OCI-LY7 (cell line): ENCODE measurements at regions not wholly inside any gene's neighbourhood (a gene's known extent, or its start where the extent isn't known, plus 50 kb on each side); places are given as distances from the start of the nearest gene placed in this dataset.

ENCODE experiments used
- BruUV-seq: library from RNA; stranded (reverse); fragments of 400-500 nt; replicated peaks from 2 replicates; lab custom pipeline; 2021; lab: Mats Ljungman, UMichigan
- CTCF ChIA-PET: fragments of 300-600 bp; sonication (Branson Sonifier 250); formaldehyde crosslinking; loops from one replicate; lab custom pipeline; 2022; ENCODE audit warnings: antibody characterized with exemption; ENCODE audit not compliant: unreplicated experiment; lab: Charles Lee
- POLR2A ChIA-PET: fragments of 300-600 bp; sonication (Branson Sonifier 250); formaldehyde crosslinking; loops from one replicate; lab custom pipeline; 2022; ENCODE audit warnings: antibody characterized with exemption; lab: Charles Lee
- DNase-seq: peaks from one replicate; pipeline ENCODE4 v3.0.0-alpha.2; 2015; ENCODE audit warnings: low spot score
- H2AFZ ChIP-seq: fragments of 200-600 bp; sonication (generic), shearing (Covaris generic); 2 replicates; pipeline ENCODE4 v1.6.1; 2014; ENCODE audit warnings: mild to moderate bottlenecking, antibody characterized with exemption, low read length, moderate library complexity
- H3K27ac ChIP-seq: fragments of 200-600 bp; sonication (generic); 2 replicates; pipeline ENCODE4 v1.5.1; 2014; ENCODE audit warnings: mixed run types, low read depth, mild to moderate bottlenecking, moderate library complexity, low read length, inconsistent platforms; ENCODE audit not compliant: poor library complexity, severe bottlenecking
- H3K36me3 ChIP-seq: fragments of 200-600 bp; sonication (generic); 2 replicates; pipeline ENCODE4 v1.6.1; 2014; ENCODE audit warnings: mild to moderate bottlenecking, antibody characterized with exemption, low read length, moderate library complexity, mixed read lengths; ENCODE audit not compliant: insufficient read depth
- H3K4me1 ChIP-seq: fragments of 200-600 bp; sonication (generic); 2 replicates; pipeline ENCODE4 v1.5.1; 2014; ENCODE audit warnings: mild to moderate bottlenecking, low read length; ENCODE audit not compliant: insufficient read depth, poor library complexity, severe bottlenecking
- H3K4me2 ChIP-seq: fragments of 200-600 bp; sonication (generic); 2 replicates; pipeline ENCODE4 v1.6.1; 2014; ENCODE audit warnings: mild to moderate bottlenecking, low read length
- H3K4me3 ChIP-seq: fragments of 200-600 bp; sonication (generic); 2 replicates; pipeline ENCODE4 v1.5.1; 2014; ENCODE audit warnings: mild to moderate bottlenecking, low read depth, low read length; ENCODE audit not compliant: poor library complexity, severe bottlenecking
- H3K79me2 ChIP-seq: fragments of 200-600 bp; sonication (generic); 2 replicates; pipeline ENCODE4 v1.6.1; 2016; ENCODE audit warnings: low read depth, mild to moderate bottlenecking, low read length, moderate library complexity, mixed read lengths; ENCODE audit not compliant: insufficient read depth
- H3K9me2 ChIP-seq: fragments of 200-600 bp; sonication (generic); 2 replicates; pipeline ENCODE4 v1.6.1; 2016; ENCODE audit warnings: mild to moderate bottlenecking, low read length, mixed read lengths; ENCODE audit not compliant: insufficient read depth
- H3K9me3 ChIP-seq: fragments of 200-600 bp; sonication (generic); 2 replicates; pipeline ENCODE4 v1.6.1; 2014; ENCODE audit warnings: mild to moderate bottlenecking, mixed run types, low read length, mixed read lengths
- H4K20me1 ChIP-seq: fragments of 200-600 bp; sonication (generic); 2 replicates; pipeline ENCODE4 v1.6.1; 2014; ENCODE audit warnings: mild to moderate bottlenecking, antibody characterized with exemption, low read length, moderate library complexity, mixed read lengths; ENCODE audit not compliant: insufficient read depth
- EZH2phosphoT487 ChIP-seq: fragments of 200-600 bp; sonication (generic); IDR thresholded peaks from 2 replicates; pipeline ENCODE4 v1.6.1; 2018; ENCODE audit warnings: low read depth, borderline replicate concordance, mild to moderate bottlenecking, mixed run types, antibody characterized with exemption, low read length, moderate library complexity, mixed read lengths
- intact Hi-C: fragments of 100-400 bp; cut with micrococcal nuclease; formaldehyde crosslinking; loops from one replicate; pipeline ENCODE4 v1.10.0; 2022; ENCODE audit not compliant: unreplicated experiment
- TF ChIP-seq, protein P1 (sequence below): fragments of 200-600 bp; sonication (generic); conservative IDR thresholded peaks from 2 replicates; pipeline ENCODE4 v1.5.1; 2014; ENCODE audit warnings: mild to moderate bottlenecking, antibody characterized with exemption, low read length, moderate library complexity, mixed read lengths

DNA sequence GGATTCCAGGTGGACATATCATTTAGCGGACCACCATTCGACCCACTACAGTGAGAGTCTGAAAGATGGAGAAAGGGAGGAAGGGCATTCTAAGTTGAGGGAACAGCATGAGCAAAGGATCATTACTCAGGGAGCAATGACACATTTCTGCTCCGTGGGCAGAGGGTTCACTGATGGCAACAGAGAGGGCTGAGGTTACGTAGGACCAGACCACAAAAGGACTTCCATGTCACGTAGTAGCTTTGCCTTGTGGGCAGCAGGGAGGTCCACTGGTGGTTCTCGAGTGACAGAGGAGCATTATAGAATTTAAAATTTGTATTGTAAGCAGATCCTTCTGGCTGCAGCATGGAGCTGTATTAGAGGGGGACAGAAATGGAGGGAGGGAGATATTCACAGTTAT is 109.7 kb upstream of the NAV2 start:
- H3K27ac ChIP-seq: no peak overlapping the region
- intact Hi-C loops: no loop called here
- TF ChIP-seq EZH2phosphoT487: no peak

DNA sequence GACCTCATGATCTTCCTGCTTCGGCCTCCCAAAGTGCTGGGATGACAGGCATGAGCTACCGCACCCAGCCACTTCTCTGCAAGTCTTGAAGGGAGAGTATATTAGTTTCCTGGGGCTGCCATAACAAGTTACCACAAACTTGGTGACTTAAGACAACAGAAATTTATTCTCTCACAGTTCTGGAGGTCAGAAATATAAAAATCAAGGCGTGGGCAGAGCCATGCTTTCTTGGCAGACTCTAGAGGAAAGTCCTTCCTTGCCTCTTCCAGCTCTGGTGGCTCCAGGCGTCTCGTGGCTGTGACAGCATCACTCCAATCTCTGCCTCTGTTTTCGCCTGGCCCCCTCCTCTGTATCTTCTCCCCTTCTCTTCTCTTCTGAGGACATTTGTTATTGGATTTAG is 110.2 kb upstream of the NAV2 start:
- BruUV-seq: no TSS peak
- Histone ChIP-seq H3K4me2 (no peak overlapping the region), H3K4me3 (no peak overlapping the region), H3K27ac (no peak overlapping the region), H3K36me3 (no peaks in the 10 kb centered on the region), H2AFZ (no peak overlapping the region), H4K20me1 (no peaks in the 10 kb centered on the region), H3K79me2 (no peaks in the 10 kb centered on the region), H3K9me3 (no peaks in the 10 kb centered on the region), H3K9me2 (no peaks in the 10 kb centered on the region), H3K4me1 (no peaks in the 10 kb centered on the region)
- no peak for DNase-seq
- POLR2A ChIA-PET: interaction anchor here (0.7 kb wide), 1 partner anchor 82 kb away, joined by 5 read pairs; no protein-coding TSS in a partner anchor
- CTCF ChIA-PET: no interaction called here
- TF ChIP-seq, protein P1, sequence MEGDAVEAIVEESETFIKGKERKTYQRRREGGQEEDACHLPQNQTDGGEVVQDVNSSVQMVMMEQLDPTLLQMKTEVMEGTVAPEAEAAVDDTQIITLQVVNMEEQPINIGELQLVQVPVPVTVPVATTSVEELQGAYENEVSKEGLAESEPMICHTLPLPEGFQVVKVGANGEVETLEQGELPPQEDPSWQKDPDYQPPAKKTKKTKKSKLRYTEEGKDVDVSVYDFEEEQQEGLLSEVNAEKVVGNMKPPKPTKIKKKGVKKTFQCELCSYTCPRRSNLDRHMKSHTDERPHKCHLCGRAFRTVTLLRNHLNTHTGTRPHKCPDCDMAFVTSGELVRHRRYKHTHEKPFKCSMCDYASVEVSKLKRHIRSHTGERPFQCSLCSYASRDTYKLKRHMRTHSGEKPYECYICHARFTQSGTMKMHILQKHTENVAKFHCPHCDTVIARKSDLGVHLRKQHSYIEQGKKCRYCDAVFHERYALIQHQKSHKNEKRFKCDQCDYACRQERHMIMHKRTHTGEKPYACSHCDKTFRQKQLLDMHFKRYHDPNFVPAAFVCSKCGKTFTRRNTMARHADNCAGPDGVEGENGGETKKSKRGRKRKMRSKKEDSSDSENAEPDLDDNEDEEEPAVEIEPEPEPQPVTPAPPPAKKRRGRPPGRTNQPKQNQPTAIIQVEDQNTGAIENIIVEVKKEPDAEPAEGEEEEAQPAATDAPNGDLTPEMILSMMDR: no peak
- no peak for TF ChIP-seq EZH2phosphoT487
- intact Hi-C loops: no loop called here

More for the DNA sequence above, 109.7 kb upstream of the NAV2 start:
- Histone ChIP-seq H3K4me2 (no peak overlapping the region), H4K20me1 (no peaks in the 10 kb centered on the region), H3K9me3 (no peaks in the 10 kb centered on the region), H2AFZ (no peak overlapping the region), H3K4me1 (no peaks in the 10 kb centered on the region), H3K9me2 (no peaks in the 10 kb centered on the region), H3K4me3 (no peak overlapping the region), H3K79me2 (no peaks in the 10 kb centered on the region), H3K36me3 (no peaks in the 10 kb centered on the region)
- ChIA-PET CTCF (no interaction called here), POLR2A (no interaction called here)
- no peak for DNase-seq
- BruUV-seq: no TSS peak

DNA sequence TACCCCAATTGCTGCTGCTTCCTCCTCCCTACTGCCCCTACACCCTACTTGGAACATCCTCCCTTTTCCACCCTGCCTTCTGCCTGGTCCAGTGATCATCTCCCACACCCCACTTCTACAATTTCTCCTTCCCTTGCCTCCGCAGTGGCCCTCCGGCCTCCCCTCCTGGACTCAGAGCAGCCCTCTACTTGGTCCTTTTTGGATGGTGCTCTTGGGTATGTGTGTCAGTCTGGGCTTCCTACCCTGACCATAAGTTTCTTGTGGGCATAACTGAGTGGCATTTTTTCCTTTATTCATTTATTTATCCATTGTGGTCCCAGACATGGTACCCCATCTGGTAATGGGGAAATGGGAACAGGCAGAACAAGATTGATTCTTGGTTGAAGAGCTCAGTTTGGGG is 111.4 kb upstream of the NAV2 start:
- DNase-seq: no peak
- Histone ChIP-seq H3K27ac (no peak overlapping the region), H3K4me3 (no peak overlapping the region), H4K20me1 (no peaks in the 10 kb centered on the region), H2AFZ (no peak overlapping the region), H3K4me1 (no peaks in the 10 kb centered on the region), H3K4me2 (no peak overlapping the region), H3K36me3 (no peaks in the 10 kb centered on the region), H3K9me3 (no peaks in the 10 kb centered on the region), H3K79me2 (no peaks in the 10 kb centered on the region), H3K9me2 (no peaks in the 10 kb centered on the region)
- TF ChIP-seq, protein P1: no peak
- no peak for TF ChIP-seq EZH2phosphoT487
- POLR2A ChIA-PET: interaction anchor here (0.6 to 1.4 kb wide), 2 partner anchors 12 to 31 kb away, joined by 3 to 4 read pairs; no protein-coding TSS in a partner anchor
- CTCF ChIA-PET: no interaction called here
- intact Hi-C loops: no loop called here
- no TSS peak for BruUV-seq
